Brain microvascular endothelial cell (primary cell): ENCODE measurements at regions not wholly inside any gene's neighbourhood (a gene's known extent, or its start where the extent isn't known, plus 50 kb on each side); places are given as distances from the start of the nearest gene placed in this dataset.

Experiments used
- DNase-seq: peaks from one replicate; pipeline ENCODE4 v3.0.0-alpha.2; 2020
- H3K27ac ChIP-seq: fragments of 250-450 bp; sonication (Bioruptor Pico); 2 replicates; pipeline ENCODE4 v1.5.1; 2020; ENCODE audit warnings: mild to moderate bottlenecking, moderate library complexity
- H3K27me3 ChIP-seq: fragments of 250-450 bp; sonication (Bioruptor Pico); replicated peaks from 2 replicates; pipeline ENCODE4 v1.5.1; 2020; ENCODE audit warnings: mild to moderate bottlenecking
- H3K36me3 ChIP-seq: fragments of 250-450 bp; sonication (Bioruptor Pico); replicated peaks from 2 replicates; pipeline ENCODE4 v1.5.1; 2020; ENCODE audit warnings: mild to moderate bottlenecking
- H3K4me3 ChIP-seq: 2 replicates; pipeline ENCODE4 v1.5.1; 2011; ENCODE audit warnings: low read depth, mild to moderate bottlenecking, control low read depth, low read length, moderate library complexity
- CTCF ChIP-seq: IDR thresholded peaks from 2 replicates; pipeline ENCODE4 v1.5.1; 2011; ENCODE audit warnings: low read depth, mild to moderate bottlenecking, moderate library complexity, low read length, control low read depth, inconsistent platforms; ENCODE audit errors: missing control alignments
- in situ Hi-C: cut with HindIII; loops from 2 replicates; pipeline ENCODE4 v1.10.0; 2017; ENCODE audit warnings: low sequenced_read_pairs, low pct_ligation_motif_present

GRCh38 chr13:84894749-84895148 lies 904.5 kb downstream of the SLITRK6 start:
- TF ChIP-seq CTCF: no peak
- no peak overlapping the region for H3K27ac ChIP-seq
- no peaks in the 10 kb centered on the region for H3K27me3 ChIP-seq
- no peak overlapping the region for H3K4me3 ChIP-seq
- DNase-seq: no peak
- in situ Hi-C loops: loop anchor here (25.0 kb wide), 1 partner anchor 918 kb away; no protein-coding TSS in a partner anchor
- no peaks in the 10 kb centered on the region for H3K36me3 ChIP-seq

- Histone ChIP-seq H3K27me3 (no peaks in the 10 kb centered on the region), H3K4me3 (no peak overlapping the region), H3K36me3 (no peaks in the 10 kb centered on the region), H3K27ac (no peak overlapping the region)
- in situ Hi-C loops: loop anchor here (25.0 kb wide), 1 partner anchor 926 kb away; no protein-coding TSS in a partner anchor
- DNase-seq: no peak
- no peak for TF ChIP-seq CTCF
Observed at GRCh38 chr13:84885868-84886267, 913.4 kb downstream of the SLITRK6 start.

- Histone ChIP-seq H3K27ac (no peak overlapping the region), H3K36me3 (no peaks in the 10 kb centered on the region), H3K27me3 (no peaks in the 10 kb centered on the region), H3K4me3 (no peak overlapping the region)
- no peak for TF ChIP-seq CTCF
- DNase-seq: no peak
- in situ Hi-C loops: no loop called here
Observed at GRCh38 chr13:84873951-84874350, 925.3 kb downstream of the SLITRK6 start.

- Histone ChIP-seq H3K27ac (no peak overlapping the region), H3K4me3 (no peak overlapping the region), H3K27me3 (no peaks in the 10 kb centered on the region), H3K36me3 (no peaks in the 10 kb centered on the region)
- TF ChIP-seq CTCF: peak; percentile 18
- in situ Hi-C loops: no loop called here
- no peak for DNase-seq
Observed at GRCh38 chr13:84870190-84870589, 929.0 kb downstream of the SLITRK6 start.

- in situ Hi-C loops: no loop called here
- H3K4me3 ChIP-seq: no peak overlapping the region
- H3K27me3 ChIP-seq: no peaks in the 10 kb centered on the region
- no peaks in the 10 kb centered on the region for H3K36me3 ChIP-seq
- no peak overlapping the region for H3K27ac ChIP-seq
- no peak for DNase-seq
- TF ChIP-seq CTCF: no peak
Observed at GRCh38 chr13:84867246-84867645, 932.0 kb downstream of the SLITRK6 start.

GRCh38 chr13:84865783-84866221 lies 933.4 kb downstream of the SLITRK6 start:
- H3K27ac ChIP-seq: no peak overlapping the region
- in situ Hi-C loops: no loop called here
- TF ChIP-seq CTCF: no peak
- H3K36me3 ChIP-seq: no peaks in the 10 kb centered on the region
- no peaks in the 10 kb centered on the region for H3K27me3 ChIP-seq
- DNase-seq: no peak
- H3K4me3 ChIP-seq: no peak overlapping the region
